ENCODE measurements at regions not wholly inside any gene's neighbourhood (a gene's known extent, or its start where the extent isn't known, plus 50 kb on each side); places are given as distances from the start of the nearest gene placed in this dataset.

DNA sequence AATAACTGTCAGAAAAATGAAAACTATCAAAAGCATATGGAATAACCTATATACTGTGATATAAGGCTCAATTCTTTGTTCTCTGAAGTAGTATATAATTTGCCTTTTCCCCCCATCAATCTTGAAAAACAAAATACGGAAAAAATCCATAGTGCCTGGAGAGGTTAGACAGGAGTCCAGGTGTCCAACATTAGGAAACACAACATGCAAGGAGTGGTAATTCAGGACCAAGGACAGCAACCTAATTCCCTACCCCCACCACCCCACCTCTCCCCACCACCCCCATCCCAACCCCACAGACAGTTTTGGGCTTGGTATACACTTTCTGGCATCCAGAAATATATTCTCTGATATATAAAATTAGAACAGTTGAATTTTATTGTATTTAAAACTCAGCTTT lies 55.1 kb upstream of the SLC25A26 start:
- Histone ChIP-seq H2AFZ (ENCODE audit: low read depth, low read length) (no peak overlapping the region), H3K27me3 (ENCODE audit: control insufficient read depth in 2 of 2, insufficient read depth in 2 of 2, low read length in 2 of 2) (no peaks in the 10 kb centered on the region), H3K9me1 (replicated peaks; ENCODE audit: control insufficient read depth, extremely low read depth, insufficient read depth, low read length) (no peaks in the 10 kb centered on the region), H3K4me2 (ENCODE audit: insufficient read depth, low read length) (no peak overlapping the region), H3K4me3 (replicated peaks in 1 of 3; ENCODE audit: insufficient read depth in 1 of 3, low read depth in 1 of 3, low read length in 3 of 3) (no peak overlapping the region), H3K4me1 (ENCODE audit: control insufficient read depth, extremely low read depth, insufficient read depth, low read length) (no peaks in the 10 kb centered on the region), H3K79me2 (ENCODE audit: control insufficient read depth, insufficient read depth, low read length) (no peaks in the 10 kb centered on the region), H3K9me3 (replicated peaks; ENCODE audit: control insufficient read depth, insufficient read depth, low read length) (no peaks in the 10 kb centered on the region), H3K9ac (replicated peaks; ENCODE audit: extremely low read depth, insufficient read depth, low read length) (no peak overlapping the region), H3K27ac (ENCODE audit: insufficient read depth, low read depth, low read length) (no peak overlapping the region), H3K36me3 (ENCODE audit: control insufficient read depth in 2 of 2, extremely low read depth in 1 of 2, insufficient read depth in 2 of 2, low read length in 2 of 2) (no peaks in the 10 kb centered on the region), H4K20me1 (replicated peaks; ENCODE audit: control insufficient read depth, extremely low read depth, insufficient read depth, low read length) (no peaks in the 10 kb centered on the region)
- intact Hi-C loops (cut with micrococcal nuclease): no loop called here
- DNase-seq (ENCODE audit: low read depth, low spot score) (no peak), FAIRE-seq (no peak)
- POLR2A ChIA-PET: no interaction called here
- TF ChIP-seq, protein P1, sequence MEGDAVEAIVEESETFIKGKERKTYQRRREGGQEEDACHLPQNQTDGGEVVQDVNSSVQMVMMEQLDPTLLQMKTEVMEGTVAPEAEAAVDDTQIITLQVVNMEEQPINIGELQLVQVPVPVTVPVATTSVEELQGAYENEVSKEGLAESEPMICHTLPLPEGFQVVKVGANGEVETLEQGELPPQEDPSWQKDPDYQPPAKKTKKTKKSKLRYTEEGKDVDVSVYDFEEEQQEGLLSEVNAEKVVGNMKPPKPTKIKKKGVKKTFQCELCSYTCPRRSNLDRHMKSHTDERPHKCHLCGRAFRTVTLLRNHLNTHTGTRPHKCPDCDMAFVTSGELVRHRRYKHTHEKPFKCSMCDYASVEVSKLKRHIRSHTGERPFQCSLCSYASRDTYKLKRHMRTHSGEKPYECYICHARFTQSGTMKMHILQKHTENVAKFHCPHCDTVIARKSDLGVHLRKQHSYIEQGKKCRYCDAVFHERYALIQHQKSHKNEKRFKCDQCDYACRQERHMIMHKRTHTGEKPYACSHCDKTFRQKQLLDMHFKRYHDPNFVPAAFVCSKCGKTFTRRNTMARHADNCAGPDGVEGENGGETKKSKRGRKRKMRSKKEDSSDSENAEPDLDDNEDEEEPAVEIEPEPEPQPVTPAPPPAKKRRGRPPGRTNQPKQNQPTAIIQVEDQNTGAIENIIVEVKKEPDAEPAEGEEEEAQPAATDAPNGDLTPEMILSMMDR (IDR thresholded peaks at IDR 0.05; ENCODE audit: extremely low read depth in 1 of 2, insufficient read depth in 1 of 2, low read depth in 1 of 2, low read length in 2 of 2): no peak
- TF ChIP-seq FOS (IDR thresholded peaks at IDR 0.05; ENCODE audit: borderline replicate concordance, insufficient read depth, low read length): no peak
- CTCF ChIA-PET: no interaction called here
- no TSS peak for BruUV-seq (replicated peaks)
- dilution Hi-C loops (cut with MboI; ENCODE audit: extremely low pct_ligation_motif_present, low sequenced_read_pairs): no loop called here

DNA sequence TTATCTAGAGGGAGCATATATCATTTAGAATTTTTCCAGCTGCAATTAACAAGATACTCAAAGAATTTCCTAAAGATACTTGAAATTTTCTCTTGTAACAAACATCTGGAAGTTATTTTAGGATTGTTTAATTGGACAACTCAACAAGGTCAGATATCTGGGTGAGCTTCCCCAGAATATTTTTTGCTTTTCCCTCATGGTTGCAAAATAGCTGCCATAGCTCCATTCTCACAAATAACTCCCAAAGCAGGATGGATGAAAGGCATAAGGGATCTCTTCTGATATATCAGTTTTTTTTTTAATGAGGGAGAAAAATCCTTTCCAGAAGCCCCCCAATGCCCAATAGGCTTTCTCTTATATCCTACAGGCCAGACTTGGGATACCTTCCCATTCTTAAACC lies 56.6 kb upstream of the SLC25A26 start:
- ChIA-PET CTCF (no interaction called here), POLR2A (no interaction called here)
- Histone ChIP-seq H3K36me3 (ENCODE audit: control insufficient read depth in 2 of 2, extremely low read depth in 1 of 2, insufficient read depth in 2 of 2, low read length in 2 of 2) (no peaks in the 10 kb centered on the region), H3K4me1 (ENCODE audit: control insufficient read depth, extremely low read depth, insufficient read depth, low read length) (no peaks in the 10 kb centered on the region), H3K9me3 (replicated peaks; ENCODE audit: control insufficient read depth, insufficient read depth, low read length) (no peaks in the 10 kb centered on the region), H3K9ac (replicated peaks; ENCODE audit: extremely low read depth, insufficient read depth, low read length) (no peak overlapping the region), H3K9me1 (replicated peaks; ENCODE audit: control insufficient read depth, extremely low read depth, insufficient read depth, low read length) (no peaks in the 10 kb centered on the region), H3K4me2 (ENCODE audit: insufficient read depth, low read length) (no peak overlapping the region), H3K27me3 (ENCODE audit: control insufficient read depth in 2 of 2, insufficient read depth in 2 of 2, low read length in 2 of 2) (peaks cover 2 to 4% of the 10 kb centered on the region in 2 experiments), H3K79me2 (ENCODE audit: control insufficient read depth, insufficient read depth, low read length) (no peaks in the 10 kb centered on the region), H2AFZ (ENCODE audit: low read depth, low read length) (no peak overlapping the region), H4K20me1 (replicated peaks; ENCODE audit: control insufficient read depth, extremely low read depth, insufficient read depth, low read length) (no peaks in the 10 kb centered on the region), H3K27ac (ENCODE audit: insufficient read depth, low read depth, low read length) (no peak overlapping the region), H3K4me3 (replicated peaks in 1 of 3; ENCODE audit: insufficient read depth in 1 of 3, low read depth in 1 of 3, low read length in 3 of 3) (no peak overlapping the region)
- intact Hi-C loops (cut with micrococcal nuclease) (no loop called here), dilution Hi-C loops (cut with MboI; ENCODE audit: extremely low pct_ligation_motif_present, low sequenced_read_pairs) (no loop called here)
- BruUV-seq (replicated peaks): no TSS peak
- no peak for FAIRE-seq
- TF ChIP-seq MYC (IDR thresholded peaks at IDR 0.05; ENCODE audit: low read depth, low read length) (no peak), EZH2 (IDR thresholded peaks at IDR 0.05; ENCODE audit: borderline replicate concordance, low read depth, low read length, severe bottlenecking) (no peak), POLR2AphosphoS5 (IDR thresholded peaks at IDR 0.05; ENCODE audit: insufficient read depth, low read depth, low read length) (no peak), POLR2A (IDR thresholded peaks at IDR 0.05; ENCODE audit: low read depth, low read length) (no peak), JUN (IDR thresholded peaks at IDR 0.05; ENCODE audit: borderline replicate concordance, insufficient read depth, insufficient read length, low read depth) (no peak), GATA2 (IDR thresholded peaks at IDR 0.05; ENCODE audit: insufficient read depth, insufficient read length, low read depth, low read length) (no peak), FOS (IDR thresholded peaks at IDR 0.05; ENCODE audit: borderline replicate concordance, insufficient read depth, low read length) (no peak)
- TF ChIP-seq, protein P1 (IDR thresholded peaks at IDR 0.05; ENCODE audit: extremely low read depth in 1 of 2, insufficient read depth in 1 of 2, low read depth in 1 of 2, low read length in 2 of 2): no peak
- TF ChIP-seq, protein P2, sequence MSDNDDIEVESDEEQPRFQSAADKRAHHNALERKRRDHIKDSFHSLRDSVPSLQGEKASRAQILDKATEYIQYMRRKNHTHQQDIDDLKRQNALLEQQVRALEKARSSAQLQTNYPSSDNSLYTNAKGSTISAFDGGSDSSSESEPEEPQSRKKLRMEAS (IDR thresholded peaks at IDR 0.05; ENCODE audit: insufficient read depth, insufficient read length): no peak
- DNase-seq (ENCODE audit: low read depth, low spot score): no peak
